ENCODE measurements at regions not wholly inside any gene's neighbourhood (a gene's known extent, or its start where the extent isn't known, plus 50 kb on each side); places are given as distances from the start of the nearest gene placed in this dataset.

- no peak for DNase-seq
These were observed 386.9 kb upstream of the CELF2 start for GRCh38 chr10:10630782-10631181.

- DNase-seq: no peak
These were observed 375.5 kb upstream of the CELF2 start for GRCh38 chr10:10642189-10642588.

GRCh38 chr10:10642751-10643150 is 374.9 kb upstream of the CELF2 start:
- no peak for DNase-seq

GRCh38 chr10:10644008-10644646 is 373.5 kb upstream of the CELF2 start:
- peak; percentile 62 for DNase-seq

GRCh38 chr10:10644676-10645385 is 372.8 kb upstream of the CELF2 start:
- peak; percentile 47 for DNase-seq

GRCh38 chr10:10647331-10647730 is 370.3 kb upstream of the CELF2 start:
- no peak for DNase-seq

GRCh38 chr10:10657139-10657760 is 360.4 kb upstream of the CELF2 start:
- DNase-seq: peak; percentile 66

GRCh38 chr10:10658172-10658785 is 359.4 kb upstream of the CELF2 start:
- peak; percentile 45 for DNase-seq

- DNase-seq: no peak
These were observed 357.6 kb upstream of the CELF2 start for GRCh38 chr10:10660054-10660453.

GRCh38 chr10:10661176-10661575 is 356.5 kb upstream of the CELF2 start:
- no peak for DNase-seq

- no peak for DNase-seq
These were observed 354.8 kb upstream of the CELF2 start for GRCh38 chr10:10662716-10663408.

- no peak for DNase-seq
These were observed 354.1 kb upstream of the CELF2 start for GRCh38 chr10:10663622-10664021.

GRCh38 chr10:10665750-10666149 is 351.9 kb upstream of the CELF2 start:
- DNase-seq: no peak

GRCh38 chr10:10667466-10667865 is 350.2 kb upstream of the CELF2 start:
- DNase-seq: no peak

- peak; percentile 19 for DNase-seq
These were observed 340.7 kb upstream of the CELF2 start for GRCh38 chr10:10676972-10677371.

- peak; percentile 76 for DNase-seq
These were observed 340.2 kb upstream of the CELF2 start for GRCh38 chr10:10677479-10677878.

- DNase-seq: no peak
These were observed 337.2 kb upstream of the CELF2 start for GRCh38 chr10:10680496-10680895.

GRCh38 chr10:10684972-10685371 is 332.7 kb upstream of the CELF2 start:
- no peak for DNase-seq

GRCh38 chr10:10685566-10685965 is 332.1 kb upstream of the CELF2 start:
- DNase-seq: no peak

GRCh38 chr10:10687751-10688150 is 329.9 kb upstream of the CELF2 start:
- DNase-seq: no peak

- DNase-seq: no peak
These were observed 318.2 kb upstream of the CELF2 start for GRCh38 chr10:10699427-10699826.

- DNase-seq: no peak
These were observed 316.5 kb upstream of the CELF2 start for GRCh38 chr10:10701084-10701611.

- no peak for DNase-seq
These were observed 315.5 kb upstream of the CELF2 start for GRCh38 chr10:10702211-10702610.

Measured in fibroblast of skin of scalp (primary cell).